ENCODE measurements at regions not wholly inside any gene's neighbourhood (a gene's known extent, or its start where the extent isn't known, plus 50 kb on each side); places are given as distances from the start of the nearest gene placed in this dataset.

DNA sequence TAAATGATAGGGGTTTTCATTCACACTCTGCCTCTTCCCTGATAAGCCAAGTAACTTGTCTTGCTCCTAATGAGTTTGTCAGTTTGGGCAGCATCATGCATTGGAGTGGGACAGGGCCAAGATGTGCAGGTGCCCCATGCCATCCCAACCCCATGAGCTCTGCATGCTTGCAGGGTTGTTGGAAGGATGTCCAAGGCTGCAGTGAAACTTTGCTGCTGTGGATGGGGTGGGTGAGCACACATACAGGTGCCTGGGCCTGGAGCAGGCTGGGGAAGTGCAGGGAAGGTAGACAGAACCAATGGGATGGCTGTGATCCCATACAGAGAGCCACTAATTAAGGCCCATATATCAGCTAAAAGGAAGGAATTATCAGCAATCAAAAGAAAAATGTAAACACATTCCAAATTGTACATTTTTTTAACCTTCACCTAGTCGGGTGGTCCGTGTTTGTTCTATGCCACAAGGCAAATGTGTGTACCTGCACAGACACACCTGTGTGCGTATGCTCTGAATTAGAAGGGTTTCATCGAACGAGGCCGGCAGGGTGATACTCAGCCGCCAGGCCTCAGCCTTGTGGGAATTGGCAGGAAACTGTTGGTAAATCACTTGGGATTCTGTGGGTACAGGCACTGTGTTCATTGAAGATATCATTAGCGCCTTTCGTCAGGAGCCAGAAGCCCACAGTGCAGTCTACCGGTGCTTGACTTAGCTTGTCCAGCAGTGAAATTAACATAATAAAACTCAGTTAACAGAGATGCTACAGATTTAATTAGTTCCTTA is 342.9 kb downstream of the MYCN start:
- TF ChIP-seq TOX (CRISPR knock-in tag; IDR thresholded peaks at IDR 0.05; ENCODE audit: borderline replicate concordance) (no peak), PPARA (CRISPR knock-in tag; IDR thresholded peaks at IDR 0.05; ENCODE audit: borderline replicate concordance) (no peak), SNAI2 (CRISPR knock-in tag; IDR thresholded peaks at IDR 0.05) (no peak)
- TF ChIP-seq, protein P1, sequence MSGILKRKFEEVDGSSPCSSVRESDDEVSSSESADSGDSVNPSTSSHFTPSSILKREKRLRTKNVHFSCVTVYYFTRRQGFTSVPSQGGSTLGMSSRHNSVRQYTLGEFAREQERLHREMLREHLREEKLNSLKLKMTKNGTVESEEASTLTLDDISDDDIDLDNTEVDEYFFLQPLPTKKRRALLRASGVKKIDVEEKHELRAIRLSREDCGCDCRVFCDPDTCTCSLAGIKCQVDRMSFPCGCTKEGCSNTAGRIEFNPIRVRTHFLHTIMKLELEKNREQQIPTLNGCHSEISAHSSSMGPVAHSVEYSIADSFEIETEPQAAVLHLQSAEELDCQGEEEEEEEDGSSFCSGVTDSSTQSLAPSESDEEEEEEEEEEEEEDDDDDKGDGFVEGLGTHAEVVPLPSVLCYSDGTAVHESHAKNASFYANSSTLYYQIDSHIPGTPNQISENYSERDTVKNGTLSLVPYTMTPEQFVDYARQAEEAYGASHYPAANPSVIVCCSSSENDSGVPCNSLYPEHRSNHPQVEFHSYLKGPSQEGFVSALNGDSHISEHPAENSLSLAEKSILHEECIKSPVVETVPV (CRISPR knock-in tag; IDR thresholded peaks at IDR 0.05), result no peak
